HepG2 (cell line): ENCODE measurements at regions not wholly inside any gene's neighbourhood (a gene's known extent, or its start where the extent isn't known, plus 50 kb on each side); places are given as distances from the start of the nearest gene placed in this dataset.

Source experiments
- ATAC-seq: fragments of 200-7000 bp; cut with Tn5 transposase; 3 replicates; pipeline ENCODE4 v1.9.1; 2020; ENCODE audit warnings: mild to moderate bottlenecking, moderate library complexity
- BruUV-seq: library from RNA; stranded (reverse); fragments of 400-500 nt; replicated peaks from 2 replicates; lab custom pipeline; 2021; lab: Mats Ljungman, UMichigan
- CTCF ChIA-PET: fragments of 300-600 bp; formaldehyde crosslinking; extraction: SDS; loops from one replicate; lab custom pipeline; 2021; ENCODE audit warnings: low total read pairs, inconsistent platforms, low intra/inter-chr PET ratio; lab: Yijun Ruan, JAX
- POLR2A ChIA-PET: fragments of 350-600 bp; sonication (Branson Sonifier 250); formaldehyde crosslinking; loops from one replicate; lab custom pipeline; 2020; ENCODE audit warnings: antibody characterized with exemption, inconsistent platforms; lab: Yijun Ruan, JAX
- DNase-seq: peaks from one replicate; pipeline ENCODE4 v3.0.0-alpha.2; 2015; ENCODE audit warnings: low spot score
- FAIRE-seq: peaks from 3 replicates; lab custom pipeline; 2011; peaks lifted over from hg19 to GRCh38; lab: Jason Lieb, UNC
- H2AFZ ChIP-seq: one replicate; pipeline ENCODE4 v1.6.1; 2011; ENCODE audit warnings: low read length, inconsistent platforms
- H3K27ac ChIP-seq: fragments of 300-600 bp; 3 replicates; pipeline ENCODE4 v1.8.0; 2011; ENCODE audit warnings: mixed run types, mild to moderate bottlenecking, mixed read lengths, low read length, inconsistent platforms; ENCODE audit not compliant: insufficient read depth; ENCODE audit errors: extremely low read length
- H3K27me3 ChIP-seq, 2 experiments: fragments of 200-600 bp in 1 of 2; 2 replicates in 1 of 2; 3 replicates in 1 of 2; pipeline versions ENCODE4 v1.6.0 to v1.8.0; 2011; ENCODE audit warnings: low read length in 2 of 2, mild to moderate bottlenecking in 2 of 2, moderate library complexity in 2 of 2, inconsistent platforms in 1 of 2; ENCODE audit not compliant: insufficient read depth in 2 of 2, control insufficient read depth in 1 of 2
- H3K36me3 ChIP-seq, 2 experiments: fragments of 200-600 bp in 1 of 2; replicated peaks in 1 of 2; 2 replicates in 1 of 2; 3 replicates in 1 of 2; pipeline versions ENCODE4 v1.5.1 to v1.8.0; 2011; ENCODE audit warnings: low read length in 2 of 2, inconsistent platforms in 1 of 2; ENCODE audit not compliant: insufficient read depth in 2 of 2, control insufficient read depth in 1 of 2
- H3K4me1 ChIP-seq: 2 replicates; pipeline ENCODE4 v1.5.1; 2012; ENCODE audit warnings: low read length, inconsistent platforms; ENCODE audit not compliant: insufficient read depth
- H3K4me2 ChIP-seq: 2 replicates; pipeline ENCODE4 v1.6.0; 2011; ENCODE audit warnings: low read depth, low read length, inconsistent platforms
- H3K4me3 ChIP-seq, 3 experiments: fragments of 200-600 bp in 1 of 3; sonication (generic), shearing (Covaris generic) in 1 of 3; replicated peaks in 1 of 3; 2 replicates each; pipeline ENCODE4 v1.5.1; 2011 to 2016; ENCODE audit warnings: low read length in 3 of 3, inconsistent platforms in 2 of 3, low read depth in 2 of 3, mild to moderate bottlenecking in 2 of 3, control low read depth in 1 of 3, mixed read lengths in 1 of 3; ENCODE audit not compliant: insufficient read depth in 1 of 3
- H3K79me2 ChIP-seq: one replicate; pipeline ENCODE4 v1.6.1; 2011; ENCODE audit warnings: low read length, inconsistent platforms; ENCODE audit not compliant: insufficient read depth
- H3K9ac ChIP-seq: 2 replicates; pipeline ENCODE4 v1.6.0; 2011; ENCODE audit warnings: mild to moderate bottlenecking, low read depth, low read length, inconsistent platforms; ENCODE audit not compliant: insufficient read depth
- H3K9me3 ChIP-seq: 2 replicates; pipeline ENCODE4 v1.5.1; 2012; ENCODE audit warnings: mild to moderate bottlenecking, low read length
- H4K20me1 ChIP-seq: 2 replicates; pipeline ENCODE4 v1.6.0; 2011; ENCODE audit warnings: inconsistent platforms, mild to moderate bottlenecking, low read length, moderate library complexity; ENCODE audit not compliant: insufficient read depth
- FOXM1 ChIP-seq: sonication (generic); formaldehyde crosslinking; IDR thresholded peaks from 2 replicates; pipeline ENCODE4 v1.5.0; 2020; ENCODE audit warnings: missing genetic modification reagents
- HHEX ChIP-seq: IDR thresholded peaks from 2 replicates; pipeline ENCODE4 v1.6.1; 2016; ENCODE audit warnings: control low read depth
- HNRNPK ChIP-seq: fragments of 200-400 bp; formaldehyde crosslinking; IDR thresholded peaks from 2 replicates; pipeline ENCODE4 v1.6.1; 2018; ENCODE audit warnings: low read length, low read depth, moderate library complexity, mild to moderate bottlenecking; ENCODE audit not compliant: poor library complexity, severe bottlenecking
- NFYC ChIP-seq: IDR thresholded peaks from 2 replicates; pipeline ENCODE4 v1.6.1; 2016; ENCODE audit warnings: missing genetic modification reagents, missing compliant biosample characterization
- PAF1 ChIP-seq: IDR thresholded peaks from 2 replicates; pipeline ENCODE4 v1.6.1; 2016; ENCODE audit warnings: missing genetic modification reagents, missing compliant biosample characterization
- PHF8 ChIP-seq: sonication (generic); formaldehyde crosslinking; IDR thresholded peaks from 2 replicates; pipeline ENCODE4 v1.5.0; 2020; ENCODE audit warnings: missing genetic modification reagents
- ZFP36L2 ChIP-seq: sonication (generic); formaldehyde crosslinking; IDR thresholded peaks from 2 replicates; pipeline ENCODE4 v1.4.0; 2020; ENCODE audit warnings: missing genetic modification reagents
- ZNF224 ChIP-seq: sonication (generic); formaldehyde crosslinking; IDR thresholded peaks from 2 replicates; pipeline ENCODE4 v1.5.0; 2020; ENCODE audit warnings: mild to moderate bottlenecking, missing genetic modification reagents
- ZNF343 ChIP-seq: sonication (generic); formaldehyde crosslinking; IDR thresholded peaks from 2 replicates; pipeline ENCODE4 v1.4.0; 2020; ENCODE audit warnings: mild to moderate bottlenecking, missing genetic modification reagents
- ZNF383 ChIP-seq: sonication (generic); formaldehyde crosslinking; IDR thresholded peaks from 2 replicates; pipeline ENCODE4 v1.4.0; 2020; ENCODE audit warnings: missing genetic modification reagents, mild to moderate bottlenecking, borderline replicate concordance
- ZNF713 ChIP-seq: sonication (generic); formaldehyde crosslinking; IDR thresholded peaks from 2 replicates; pipeline ENCODE4 v1.4.0; 2020; ENCODE audit warnings: mild to moderate bottlenecking, missing genetic modification reagents
- WGBS: methylation state at CpG from one replicate; pipeline ENCODE4 v1.1.6; 2017; ENCODE audit warnings: low lambda C conversion rate; 5-methylcytosine and 5-hydroxymethylcytosine counted together
- in situ Hi-C: cut with HindIII; loops from 2 replicates; pipeline ENCODE4 v1.10.0; 2017; ENCODE audit warnings: low pct_unique_long_range_greater_than_20kb; ENCODE audit not compliant: extremely low pct_ligation_motif_present
- intact Hi-C: fragments of 100-400 bp; cut with micrococcal nuclease; formaldehyde crosslinking; loops from one replicate; pipeline ENCODE4 v1.10.0; 2022; ENCODE audit not compliant: unreplicated experiment
- TF ChIP-seq, protein P1 (sequence below): sonication (generic); formaldehyde crosslinking; conservative IDR thresholded peaks from 2 replicates; pipeline ENCODE4 v1.8.0; 2022; ENCODE audit warnings: low read depth, missing genetic modification reagents
- TF ChIP-seq, protein P2 (sequence below): sonication (generic); formaldehyde crosslinking; IDR thresholded peaks from 2 replicates; pipeline ENCODE4 v1.8.0; 2022; ENCODE audit warnings: missing genetic modification reagents, low read depth, mild to moderate bottlenecking, borderline replicate concordance
- TF ChIP-seq, protein P3 (sequence below): sonication (generic); formaldehyde crosslinking; IDR thresholded peaks from 2 replicates; pipeline ENCODE4 v1.9.0; 2021; ENCODE audit warnings: missing genetic modification reagents, borderline replicate concordance

DNA sequence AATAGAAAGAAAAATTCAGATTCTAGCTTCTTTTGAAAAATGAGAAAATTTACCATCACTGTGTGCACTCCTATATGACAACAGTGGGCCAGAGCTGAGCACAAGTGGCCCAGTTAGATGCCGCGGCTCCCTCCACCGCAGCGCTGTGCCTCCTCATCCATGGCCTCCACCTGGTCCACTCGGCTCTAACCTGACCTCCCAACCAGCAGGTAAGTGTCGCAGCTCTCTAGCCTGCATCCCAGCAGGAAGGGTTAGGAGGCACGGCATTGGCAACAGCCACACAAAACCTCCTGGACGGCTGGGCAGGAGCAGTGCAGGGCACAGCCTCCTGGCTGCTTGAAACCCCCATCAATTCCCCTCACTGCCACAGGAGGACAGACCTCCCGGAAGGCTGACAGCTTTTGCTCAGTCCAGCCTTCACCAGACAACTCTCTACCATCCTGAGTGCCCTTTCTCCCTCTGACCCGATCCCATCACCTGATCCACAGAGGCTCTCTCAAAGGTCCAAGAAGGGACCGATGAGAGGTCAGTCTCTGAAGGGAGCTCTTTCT, 76.1 kb downstream of the RPL27A start:
- Histone ChIP-seq H3K36me3 (no peaks in the 10 kb centered on the region), H4K20me1 (no peaks in the 10 kb centered on the region), H3K4me2 (no peak overlapping the region), H3K9ac (no peak overlapping the region), H3K9me3 (no peaks in the 10 kb centered on the region), H3K4me3 (no peak overlapping the region), H3K27me3 (no peaks in the 10 kb centered on the region), H3K79me2 (no peaks in the 10 kb centered on the region), H2AFZ (no peak overlapping the region), H3K27ac (no peak overlapping the region), H3K4me1 (peaks cover 19% of the 10 kb centered on the region)
- POLR2A ChIA-PET, result interaction anchor here (0.8 kb wide), 1 partner anchor 76 kb away, joined by 4 read pairs; the partner anchor contains the start of genes RPL27A and TRIM66
- in situ Hi-C loops, result no loop called here
- BruUV-seq, result no TSS peak
- CTCF ChIA-PET, result no interaction called here
- WGBS, result 87% methylated on average over 7 of the region's 11 CpGs
- no peak for FAIRE-seq
- TF ChIP-seq ZNF713 (CRISPR knock-in tag), result no peak
- no peak for TF ChIP-seq HHEX (CRISPR knock-in tag)
- TF ChIP-seq, protein P1, sequence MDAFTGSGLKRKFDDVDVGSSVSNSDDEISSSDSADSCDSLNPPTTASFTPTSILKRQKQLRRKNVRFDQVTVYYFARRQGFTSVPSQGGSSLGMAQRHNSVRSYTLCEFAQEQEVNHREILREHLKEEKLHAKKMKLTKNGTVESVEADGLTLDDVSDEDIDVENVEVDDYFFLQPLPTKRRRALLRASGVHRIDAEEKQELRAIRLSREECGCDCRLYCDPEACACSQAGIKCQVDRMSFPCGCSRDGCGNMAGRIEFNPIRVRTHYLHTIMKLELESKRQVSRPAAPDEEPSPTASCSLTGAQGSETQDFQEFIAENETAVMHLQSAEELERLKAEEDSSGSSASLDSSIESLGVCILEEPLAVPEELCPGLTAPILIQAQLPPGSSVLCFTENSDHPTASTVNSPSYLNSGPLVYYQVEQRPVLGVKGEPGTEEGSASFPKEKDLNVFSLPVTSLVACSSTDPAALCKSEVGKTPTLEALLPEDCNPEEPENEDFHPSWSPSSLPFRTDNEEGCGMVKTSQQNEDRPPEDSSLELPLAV, result no peak
- no peak for TF ChIP-seq ZFP36L2 (CRISPR knock-in tag)
- TF ChIP-seq PAF1 (CRISPR knock-in tag), result no peak
- no peak for TF ChIP-seq HNRNPK
- no peak for TF ChIP-seq ZNF224 (CRISPR knock-in tag)
- no peak for TF ChIP-seq ZNF343 (CRISPR knock-in tag)
- TF ChIP-seq PHF8, result no peak
- TF ChIP-seq NFYC (CRISPR knock-in tag), result no peak
- TF ChIP-seq, protein P2, sequence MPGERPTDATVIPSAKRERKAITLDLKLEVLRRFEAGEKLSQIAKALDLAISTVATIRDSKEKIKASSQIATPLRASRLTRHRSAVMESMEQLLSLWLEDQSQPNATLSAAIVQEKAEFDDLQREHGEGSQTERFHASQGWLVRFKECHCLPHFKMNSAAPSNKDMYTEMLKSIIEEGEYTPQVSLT, result no peak
- TF ChIP-seq ZNF383 (CRISPR knock-in tag), result no peak
- TF ChIP-seq FOXM1 (CRISPR knock-in tag), result no peak
- TF ChIP-seq, protein P3, sequence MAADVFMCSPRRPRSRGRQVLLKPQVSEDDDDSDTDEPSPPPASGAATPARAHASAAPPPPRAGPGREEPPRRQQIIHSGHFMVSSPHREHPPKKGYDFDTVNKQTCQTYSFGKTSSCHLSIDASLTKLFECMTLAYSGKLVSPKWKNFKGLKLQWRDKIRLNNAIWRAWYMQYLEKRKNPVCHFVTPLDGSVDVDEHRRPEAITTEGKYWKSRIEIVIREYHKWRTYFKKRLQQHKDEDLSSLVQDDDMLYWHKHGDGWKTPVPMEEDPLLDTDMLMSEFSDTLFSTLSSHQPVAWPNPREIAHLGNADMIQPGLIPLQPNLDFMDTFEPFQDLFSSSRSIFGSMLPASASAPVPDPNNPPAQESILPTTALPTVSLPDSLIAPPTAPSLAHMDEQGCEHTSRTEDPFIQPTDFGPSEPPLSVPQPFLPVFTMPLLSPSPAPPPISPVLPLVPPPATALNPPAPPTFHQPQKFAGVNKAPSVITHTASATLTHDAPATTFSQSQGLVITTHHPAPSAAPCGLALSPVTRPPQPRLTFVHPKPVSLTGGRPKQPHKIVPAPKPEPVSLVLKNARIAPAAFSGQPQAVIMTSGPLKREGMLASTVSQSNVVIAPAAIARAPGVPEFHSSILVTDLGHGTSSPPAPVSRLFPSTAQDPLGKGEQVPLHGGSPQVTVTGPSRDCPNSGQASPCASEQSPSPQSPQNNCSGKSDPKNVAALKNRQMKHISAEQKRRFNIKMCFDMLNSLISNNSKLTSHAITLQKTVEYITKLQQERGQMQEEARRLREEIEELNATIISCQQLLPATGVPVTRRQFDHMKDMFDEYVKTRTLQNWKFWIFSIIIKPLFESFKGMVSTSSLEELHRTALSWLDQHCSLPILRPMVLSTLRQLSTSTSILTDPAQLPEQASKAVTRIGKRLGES (CRISPR knock-in tag), result no peak
- no peak for DNase-seq
- intact Hi-C loops, result loop anchor here (10.0 kb wide), 1 partner anchor 64 kb away; no protein-coding TSS in a partner anchor
- ATAC-seq, result peak; percentile 59
